ENCODE measurements at regions not wholly inside any gene's neighbourhood (a gene's known extent, or its start where the extent isn't known, plus 50 kb on each side); places are given as distances from the start of the nearest gene placed in this dataset.

DNA sequence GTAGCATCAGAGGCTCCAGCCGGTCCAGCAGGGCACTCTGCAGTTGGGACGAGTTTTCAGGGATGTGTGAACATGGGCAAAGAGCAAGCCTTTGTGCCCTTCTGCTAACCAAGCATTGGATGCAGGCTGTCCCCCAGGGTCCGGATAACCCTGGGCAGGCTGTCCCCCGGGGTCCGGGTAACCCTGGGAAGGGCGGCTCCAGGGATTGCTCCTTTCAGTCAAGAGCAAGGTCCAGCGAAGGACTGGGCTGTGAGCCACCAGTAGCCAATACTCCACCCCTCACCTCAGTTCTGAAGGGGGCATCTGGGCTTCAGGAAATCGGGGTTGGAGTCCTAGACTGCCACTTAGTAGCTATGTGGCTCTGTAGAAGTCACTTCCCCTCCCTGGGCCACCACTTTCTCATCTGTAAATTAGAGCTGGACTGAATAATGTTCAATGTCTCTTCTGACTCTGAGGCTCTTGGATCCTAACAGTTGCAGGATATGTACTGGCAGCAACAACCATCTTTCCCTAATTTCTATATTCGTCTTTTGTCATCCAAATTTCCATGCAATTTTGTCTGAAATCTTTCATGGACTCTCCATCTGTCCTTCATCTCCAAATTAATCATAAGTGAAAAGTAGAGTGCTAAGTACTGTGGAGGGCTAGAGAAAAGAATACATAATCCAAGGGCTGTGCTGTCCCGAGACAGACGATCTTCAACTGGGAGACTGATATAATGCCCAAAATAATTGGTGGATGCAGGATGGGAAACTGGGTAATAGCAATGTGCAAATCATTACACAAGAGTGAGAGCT, 137.4 kb upstream of the NTF3 start:
- TF ChIP-seq, protein P1, sequence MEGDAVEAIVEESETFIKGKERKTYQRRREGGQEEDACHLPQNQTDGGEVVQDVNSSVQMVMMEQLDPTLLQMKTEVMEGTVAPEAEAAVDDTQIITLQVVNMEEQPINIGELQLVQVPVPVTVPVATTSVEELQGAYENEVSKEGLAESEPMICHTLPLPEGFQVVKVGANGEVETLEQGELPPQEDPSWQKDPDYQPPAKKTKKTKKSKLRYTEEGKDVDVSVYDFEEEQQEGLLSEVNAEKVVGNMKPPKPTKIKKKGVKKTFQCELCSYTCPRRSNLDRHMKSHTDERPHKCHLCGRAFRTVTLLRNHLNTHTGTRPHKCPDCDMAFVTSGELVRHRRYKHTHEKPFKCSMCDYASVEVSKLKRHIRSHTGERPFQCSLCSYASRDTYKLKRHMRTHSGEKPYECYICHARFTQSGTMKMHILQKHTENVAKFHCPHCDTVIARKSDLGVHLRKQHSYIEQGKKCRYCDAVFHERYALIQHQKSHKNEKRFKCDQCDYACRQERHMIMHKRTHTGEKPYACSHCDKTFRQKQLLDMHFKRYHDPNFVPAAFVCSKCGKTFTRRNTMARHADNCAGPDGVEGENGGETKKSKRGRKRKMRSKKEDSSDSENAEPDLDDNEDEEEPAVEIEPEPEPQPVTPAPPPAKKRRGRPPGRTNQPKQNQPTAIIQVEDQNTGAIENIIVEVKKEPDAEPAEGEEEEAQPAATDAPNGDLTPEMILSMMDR (IDR thresholded peaks at IDR 0.05; ENCODE audit: poor library complexity, severe bottlenecking), result no peak
- TF ChIP-seq POLR2AphosphoS5 (IDR thresholded peaks at IDR 0.05), result no peak
- no peak for TF ChIP-seq MXI1 (conservative IDR thresholded peaks at IDR 0.05; ENCODE audit: poor library complexity, severe bottlenecking)
- no peak for TF ChIP-seq RAD21 (conservative IDR thresholded peaks at IDR 0.05)
- TF ChIP-seq EP300 (conservative IDR thresholded peaks at IDR 0.05; ENCODE audit: poor library complexity, severe bottlenecking), result no peak
- TF ChIP-seq EZH2 (IDR thresholded peaks at IDR 0.05; ENCODE audit: borderline replicate concordance, insufficient read depth, low read length, poor library complexity, severe bottlenecking), result no peak
- TF ChIP-seq, protein P2, sequence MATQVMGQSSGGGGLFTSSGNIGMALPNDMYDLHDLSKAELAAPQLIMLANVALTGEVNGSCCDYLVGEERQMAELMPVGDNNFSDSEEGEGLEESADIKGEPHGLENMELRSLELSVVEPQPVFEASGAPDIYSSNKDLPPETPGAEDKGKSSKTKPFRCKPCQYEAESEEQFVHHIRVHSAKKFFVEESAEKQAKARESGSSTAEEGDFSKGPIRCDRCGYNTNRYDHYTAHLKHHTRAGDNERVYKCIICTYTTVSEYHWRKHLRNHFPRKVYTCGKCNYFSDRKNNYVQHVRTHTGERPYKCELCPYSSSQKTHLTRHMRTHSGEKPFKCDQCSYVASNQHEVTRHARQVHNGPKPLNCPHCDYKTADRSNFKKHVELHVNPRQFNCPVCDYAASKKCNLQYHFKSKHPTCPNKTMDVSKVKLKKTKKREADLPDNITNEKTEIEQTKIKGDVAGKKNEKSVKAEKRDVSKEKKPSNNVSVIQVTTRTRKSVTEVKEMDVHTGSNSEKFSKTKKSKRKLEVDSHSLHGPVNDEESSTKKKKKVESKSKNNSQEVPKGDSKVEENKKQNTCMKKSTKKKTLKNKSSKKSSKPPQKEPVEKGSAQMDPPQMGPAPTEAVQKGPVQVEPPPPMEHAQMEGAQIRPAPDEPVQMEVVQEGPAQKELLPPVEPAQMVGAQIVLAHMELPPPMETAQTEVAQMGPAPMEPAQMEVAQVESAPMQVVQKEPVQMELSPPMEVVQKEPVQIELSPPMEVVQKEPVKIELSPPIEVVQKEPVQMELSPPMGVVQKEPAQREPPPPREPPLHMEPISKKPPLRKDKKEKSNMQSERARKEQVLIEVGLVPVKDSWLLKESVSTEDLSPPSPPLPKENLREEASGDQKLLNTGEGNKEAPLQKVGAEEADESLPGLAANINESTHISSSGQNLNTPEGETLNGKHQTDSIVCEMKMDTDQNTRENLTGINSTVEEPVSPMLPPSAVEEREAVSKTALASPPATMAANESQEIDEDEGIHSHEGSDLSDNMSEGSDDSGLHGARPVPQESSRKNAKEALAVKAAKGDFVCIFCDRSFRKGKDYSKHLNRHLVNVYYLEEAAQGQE (IDR thresholded peaks at IDR 0.05; ENCODE audit: borderline replicate concordance), result no peak
- TF ChIP-seq SMC3 (conservative IDR thresholded peaks at IDR 0.05; ENCODE audit: poor library complexity), result no peak
